ENCODE measurements at regions not wholly inside any gene's neighbourhood (a gene's known extent, or its start where the extent isn't known, plus 50 kb on each side); places are given as distances from the start of the nearest gene placed in this dataset.

GRCh38 chr5:3913279-3913678, 317.6 kb downstream of the IRX1 start:
- Histone ChIP-seq H3K4me1 (ENCODE audit: insufficient read depth) (no peaks in the 10 kb centered on the region), H3K9me3 (no peaks in the 10 kb centered on the region), H3K27me3 (no peaks in the 10 kb centered on the region), H3K4me3 (no peak overlapping the region), H3K27ac (no peak overlapping the region), H3K36me3 (no peaks in the 10 kb centered on the region)
- intact Hi-C loops (cut with DNase I) = no loop called here
- 79 to 84% (median 84%) methylated on average over 3 of the region's 3 CpGs for WGBS, 3 donors
- TF ChIP-seq POLR2A (IDR thresholded peaks at IDR 0.05) (no peak), CTCF (IDR thresholded peaks at IDR 0.05) (no peak), EP300 (IDR thresholded peaks at IDR 0.05) (no peak)
- no peak for DNase-seq

- Histone ChIP-seq H3K4me1 (ENCODE audit: insufficient read depth) (no peaks in the 10 kb centered on the region), H3K4me3 (no peak overlapping the region), H3K27me3 (no peaks in the 10 kb centered on the region), H3K36me3 (no peaks in the 10 kb centered on the region), H3K9me3 (no peaks in the 10 kb centered on the region), H3K27ac (no peak overlapping the region)
- WGBS, 3 donors = 69 to 75% (median 73%) methylated on average over 7 of the region's 7 CpGs
- intact Hi-C loops (cut with DNase I) = no loop called here
- no peak for TF ChIP-seq EP300 (IDR thresholded peaks at IDR 0.05)
- TF ChIP-seq CTCF (IDR thresholded peaks at IDR 0.05) = no peak
- TF ChIP-seq POLR2A (IDR thresholded peaks at IDR 0.05) = no peak
- no peak for DNase-seq
Observed at GRCh38 chr5:3925022-3925421, 329.4 kb downstream of the IRX1 start.

GRCh38 chr5:3925935-3926334, 330.3 kb downstream of the IRX1 start:
- intact Hi-C loops (cut with DNase I) = no loop called here
- Histone ChIP-seq H3K9me3 (no peaks in the 10 kb centered on the region), H3K4me1 (ENCODE audit: insufficient read depth) (no peaks in the 10 kb centered on the region), H3K36me3 (no peaks in the 10 kb centered on the region), H3K27ac (no peak overlapping the region), H3K27me3 (no peaks in the 10 kb centered on the region), H3K4me3 (no peak overlapping the region)
- 27 to 32% (median 31%) methylated on average over 8 of the region's 8 CpGs for WGBS, 3 donors
- TF ChIP-seq EP300 (IDR thresholded peaks at IDR 0.05) (no peak), CTCF (IDR thresholded peaks at IDR 0.05) (no peak), POLR2A (IDR thresholded peaks at IDR 0.05) (no peak)
- DNase-seq = no peak

GRCh38 chr5:3929799-3930198, 334.2 kb downstream of the IRX1 start:
- TF ChIP-seq CTCF (IDR thresholded peaks at IDR 0.05) (no peak), EP300 (IDR thresholded peaks at IDR 0.05) (no peak), POLR2A (IDR thresholded peaks at IDR 0.05) (no peak)
- H3K4me3 ChIP-seq = no peak overlapping the region
- intact Hi-C loops (cut with DNase I) = no loop called here
- no peaks in the 10 kb centered on the region for H3K36me3 ChIP-seq
- no peak overlapping the region for H3K27ac ChIP-seq
- WGBS, 3 donors = 83 to 89% (median 87%) methylated on average over 6 of the region's 6 CpGs
- H3K9me3 ChIP-seq = no peaks in the 10 kb centered on the region
- no peaks in the 10 kb centered on the region for H3K27me3 ChIP-seq
- no peak for DNase-seq
- H3K4me1 ChIP-seq (ENCODE audit: insufficient read depth) = no peaks in the 10 kb centered on the region

GRCh38 chr5:3931976-3932375, 336.3 kb downstream of the IRX1 start:
- Histone ChIP-seq H3K27ac (no peak overlapping the region), H3K4me3 (no peak overlapping the region)

More at GRCh38 chr5:3931976-3932375, 336.3 kb downstream of the IRX1 start:
- no peaks in the 10 kb centered on the region for H3K27me3 ChIP-seq
- no peaks in the 10 kb centered on the region for H3K4me1 ChIP-seq (ENCODE audit: insufficient read depth)
- H3K9me3 ChIP-seq = no peaks in the 10 kb centered on the region
- no peaks in the 10 kb centered on the region for H3K36me3 ChIP-seq
- intact Hi-C loops (cut with DNase I) = no loop called here
- TF ChIP-seq CTCF (IDR thresholded peaks at IDR 0.05) (no peak), EP300 (IDR thresholded peaks at IDR 0.05) (no peak), POLR2A (IDR thresholded peaks at IDR 0.05) (no peak)
- no peak for DNase-seq
- 86 to 89% (median 86%) methylated on average over 17 of the region's 17 CpGs for WGBS, 3 donors

Data from ovary (tissue), 7 donors.